CD4-positive, alpha-beta T cell (primary cell): ENCODE measurements at regions not wholly inside any gene's neighbourhood (a gene's known extent, or its start where the extent isn't known, plus 50 kb on each side); places are given as distances from the start of the nearest gene placed in this dataset.

Experiments
- ATAC-seq: fragments of 200-7000 bp; cut with Tn5 transposase; one replicate; pipeline ENCODE4 v1.10.0; 2022; ENCODE audit warnings: mild to moderate bottlenecking; ENCODE audit not compliant: poor library complexity
- CTCF ChIA-PET: fragments of 350-600 bp; sonication (Branson Sonifier 250); formaldehyde crosslinking; loops from one replicate; lab custom pipeline; 2021; ENCODE audit warnings: antibody characterized with exemption, inconsistent platforms; lab: Charles Lee
- POLR2A ChIA-PET: fragments of 350-600 bp; sonication (Branson Sonifier 250); formaldehyde crosslinking; loops from one replicate; lab custom pipeline; 2021; ENCODE audit warnings: antibody characterized with exemption, inconsistent platforms; lab: Charles Lee
- DNase-seq, 14 experiments: peaks; one replicate each; pipeline ENCODE4 v3.0.0-alpha.2; 2013 to 2020; ENCODE audit warnings: mixed read lengths in 2 of 14
- H3K27ac ChIP-seq, 2 donors: one replicate each; pipeline versions ENCODE4 v1.5.1 to v1.7.0; 2013; ENCODE audit warnings: low read length in 2 of 2, low read depth in 1 of 2, mild to moderate bottlenecking in 1 of 2
- H3K27me3 ChIP-seq, 2 experiments: 1 replicate in 1 of 2; 2 replicates in 1 of 2; pipeline versions ENCODE4 v1.6.1 to v1.7.0; 2013; ENCODE audit warnings: low read length in 2 of 2, control low read depth in 1 of 2, mild to moderate bottlenecking in 1 of 2, moderate library complexity in 1 of 2; ENCODE audit not compliant: insufficient read depth in 2 of 2, control insufficient read depth in 1 of 2
- H3K36me3 ChIP-seq: one replicate; pipeline ENCODE4 v1.6.1; 2013; ENCODE audit warnings: low read length, control low read depth; ENCODE audit not compliant: insufficient read depth
- H3K4me1 ChIP-seq: one replicate; pipeline ENCODE4 v1.6.1; 2013; ENCODE audit warnings: low read length, control low read depth; ENCODE audit not compliant: insufficient read depth
- H3K4me3 ChIP-seq: one replicate; pipeline ENCODE4 v1.5.1; 2013; ENCODE audit warnings: mild to moderate bottlenecking, low read length, moderate library complexity
- H3K9me3 ChIP-seq, 2 experiments: 1 replicate in 1 of 2; 2 replicates in 1 of 2; pipeline versions ENCODE4 v1.6.1 to v1.7.0; 2013; ENCODE audit warnings: low read length in 2 of 2, mild to moderate bottlenecking in 2 of 2, control low read depth in 1 of 2, moderate library complexity in 1 of 2; ENCODE audit not compliant: control insufficient read depth in 1 of 2, insufficient read depth in 1 of 2
- H3K27ac Mint-ChIP-seq: one replicate; pipeline ENCODE4 v1.8.0; 2020; ENCODE audit warnings: mixed read lengths
- H3K27me3 Mint-ChIP-seq: one replicate; pipeline ENCODE4 v1.8.0; 2021; ENCODE audit warnings: mixed read lengths
- H3K36me3 Mint-ChIP-seq: one replicate; pipeline ENCODE4 v1.8.0; 2021; ENCODE audit warnings: low read depth, mixed read lengths
- H3K4me1 Mint-ChIP-seq: one replicate; pipeline ENCODE4 v1.8.0; 2021; ENCODE audit warnings: low read depth, mixed read lengths
- H3K4me3 Mint-ChIP-seq: one replicate; pipeline ENCODE4 v1.8.0; 2020; ENCODE audit warnings: mild to moderate bottlenecking, mixed read lengths
- H3K9me3 Mint-ChIP-seq: one replicate; pipeline ENCODE4 v1.8.0; 2020; ENCODE audit warnings: mixed read lengths
- intact Hi-C, 2 experiments: fragments of 100-400 bp; cut with DNase I in 1 of 2; cut with micrococcal nuclease in 1 of 2; formaldehyde crosslinking; loops; one replicate each; pipeline versions ENCODE4 v1.15.1 to v1.9.0; 2023 to 2025; cut with DNase I, micrococcal nuclease
- TF ChIP-seq, protein P1 (sequence below): fragments of 200-600 bp; IDR thresholded peaks from one replicate; pipeline ENCODE4 v1.8.0; 2022; ENCODE audit warnings: antibody characterized with exemption, mild to moderate bottlenecking

DNA sequence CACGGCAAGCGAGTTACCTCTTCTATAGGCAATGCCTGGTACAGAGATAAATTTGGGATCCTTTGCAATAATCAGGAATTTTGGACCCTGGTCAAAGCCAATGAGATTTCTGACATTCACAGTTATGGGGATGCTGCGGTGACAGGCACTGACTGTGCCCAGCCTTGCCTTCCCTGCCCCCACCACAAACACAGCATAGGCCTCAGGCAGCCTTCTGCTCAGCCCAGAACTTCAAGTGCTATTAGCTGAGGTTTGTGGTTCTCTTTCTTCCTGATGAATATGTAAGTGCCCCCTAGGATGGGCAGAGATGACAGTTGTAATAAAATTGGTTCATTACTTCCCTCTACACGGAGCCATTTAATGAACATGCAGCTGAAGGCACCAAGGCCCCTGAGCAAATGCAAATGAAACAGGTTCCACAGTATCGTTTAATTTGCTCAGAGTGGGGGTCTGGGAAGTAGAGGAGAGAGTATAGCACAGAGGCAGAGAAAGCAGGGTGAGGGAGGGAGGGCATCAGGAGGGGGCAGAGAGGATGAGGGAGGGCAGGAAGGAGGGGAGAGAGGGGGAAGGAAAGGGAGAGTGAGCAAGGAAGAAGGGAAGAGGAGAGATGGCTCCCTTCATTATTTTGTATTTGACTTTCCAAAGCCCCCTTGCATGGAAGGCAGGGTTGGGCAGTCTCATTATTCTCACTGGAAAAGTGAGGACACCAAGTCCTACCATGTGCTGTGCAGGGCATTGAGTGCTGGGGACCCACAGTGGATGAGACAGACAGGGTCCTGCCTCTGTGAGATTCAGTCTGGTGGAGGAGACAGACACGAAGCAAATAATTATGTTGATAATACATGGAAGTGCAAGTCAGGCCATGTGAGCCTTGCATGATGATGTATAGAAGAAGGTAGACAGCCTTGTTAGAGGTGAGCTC, 513.0 kb downstream of the PTPRU start:
- Histone ChIP-seq H3K4me3 (no peak overlapping the region), H3K9me3 (no peaks in the 10 kb centered on the region), H3K36me3 (no peaks in the 10 kb centered on the region), H3K27me3 (peaks cover 0 to 9% of the 10 kb centered on the region in 2 experiments), H3K4me1 (no peaks in the 10 kb centered on the region), H3K27ac (no peak overlapping the region)
- peak in 1 of 14 experiments; percentile 5 for DNase-seq
- CTCF ChIA-PET: no interaction called here
- Mint-ChIP-seq H3K4me3 (no peak overlapping the region), H3K27ac (no peak overlapping the region), H3K4me1 (no peaks in the 10 kb centered on the region), H3K36me3 (no peaks in the 10 kb centered on the region), H3K27me3 (peaks cover 9% of the 10 kb centered on the region), H3K9me3 (no peaks in the 10 kb centered on the region)
- no peak for ATAC-seq
- POLR2A ChIA-PET: no interaction called here
- intact Hi-C loops: no loop called here
- TF ChIP-seq, protein P1, sequence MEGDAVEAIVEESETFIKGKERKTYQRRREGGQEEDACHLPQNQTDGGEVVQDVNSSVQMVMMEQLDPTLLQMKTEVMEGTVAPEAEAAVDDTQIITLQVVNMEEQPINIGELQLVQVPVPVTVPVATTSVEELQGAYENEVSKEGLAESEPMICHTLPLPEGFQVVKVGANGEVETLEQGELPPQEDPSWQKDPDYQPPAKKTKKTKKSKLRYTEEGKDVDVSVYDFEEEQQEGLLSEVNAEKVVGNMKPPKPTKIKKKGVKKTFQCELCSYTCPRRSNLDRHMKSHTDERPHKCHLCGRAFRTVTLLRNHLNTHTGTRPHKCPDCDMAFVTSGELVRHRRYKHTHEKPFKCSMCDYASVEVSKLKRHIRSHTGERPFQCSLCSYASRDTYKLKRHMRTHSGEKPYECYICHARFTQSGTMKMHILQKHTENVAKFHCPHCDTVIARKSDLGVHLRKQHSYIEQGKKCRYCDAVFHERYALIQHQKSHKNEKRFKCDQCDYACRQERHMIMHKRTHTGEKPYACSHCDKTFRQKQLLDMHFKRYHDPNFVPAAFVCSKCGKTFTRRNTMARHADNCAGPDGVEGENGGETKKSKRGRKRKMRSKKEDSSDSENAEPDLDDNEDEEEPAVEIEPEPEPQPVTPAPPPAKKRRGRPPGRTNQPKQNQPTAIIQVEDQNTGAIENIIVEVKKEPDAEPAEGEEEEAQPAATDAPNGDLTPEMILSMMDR: no peak

DNA sequence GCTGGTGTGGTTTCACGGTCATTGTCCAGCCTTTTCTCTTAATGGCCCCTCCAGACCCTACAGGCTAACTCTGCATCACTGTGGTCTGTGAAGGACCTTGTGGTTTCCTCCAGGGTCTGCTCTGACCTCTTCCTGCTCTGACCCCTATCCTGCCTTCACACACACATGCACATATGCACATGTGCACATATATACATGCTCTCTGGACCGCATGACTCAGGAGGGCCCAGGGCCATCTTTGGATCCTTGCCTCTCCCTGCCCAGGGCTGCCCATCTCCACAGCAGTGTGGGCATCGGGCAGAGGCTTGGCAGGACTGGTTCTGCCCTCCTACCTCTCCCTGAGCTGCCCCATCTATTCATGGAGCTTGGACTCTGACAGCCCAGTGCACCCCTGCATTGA, 510.9 kb downstream of the PTPRU start:
- DNase-seq (peak in 1 of 14 experiments; percentile 16), ATAC-seq (no peak)
- H3K36me3 Mint-ChIP-seq: no peaks in the 10 kb centered on the region
- H3K27me3 Mint-ChIP-seq: peaks cover 13% of the 10 kb centered on the region
- Histone ChIP-seq H3K4me3 (no peak overlapping the region), H3K36me3 (no peaks in the 10 kb centered on the region), H3K27ac (no peak overlapping the region), H3K9me3 (no peaks in the 10 kb centered on the region), H3K27me3 (peaks cover 0 to 4% of the 10 kb centered on the region in 2 experiments), H3K4me1 (no peaks in the 10 kb centered on the region)
- intact Hi-C loops: no loop called here
- TF ChIP-seq, protein P1: no peak
- no peaks in the 10 kb centered on the region for H3K4me1 Mint-ChIP-seq
- H3K27ac Mint-ChIP-seq: no peak overlapping the region
- H3K9me3 Mint-ChIP-seq: no peaks in the 10 kb centered on the region
- POLR2A ChIA-PET: no interaction called here
- CTCF ChIA-PET: no interaction called here
- no peak overlapping the region for H3K4me3 Mint-ChIP-seq

DNA sequence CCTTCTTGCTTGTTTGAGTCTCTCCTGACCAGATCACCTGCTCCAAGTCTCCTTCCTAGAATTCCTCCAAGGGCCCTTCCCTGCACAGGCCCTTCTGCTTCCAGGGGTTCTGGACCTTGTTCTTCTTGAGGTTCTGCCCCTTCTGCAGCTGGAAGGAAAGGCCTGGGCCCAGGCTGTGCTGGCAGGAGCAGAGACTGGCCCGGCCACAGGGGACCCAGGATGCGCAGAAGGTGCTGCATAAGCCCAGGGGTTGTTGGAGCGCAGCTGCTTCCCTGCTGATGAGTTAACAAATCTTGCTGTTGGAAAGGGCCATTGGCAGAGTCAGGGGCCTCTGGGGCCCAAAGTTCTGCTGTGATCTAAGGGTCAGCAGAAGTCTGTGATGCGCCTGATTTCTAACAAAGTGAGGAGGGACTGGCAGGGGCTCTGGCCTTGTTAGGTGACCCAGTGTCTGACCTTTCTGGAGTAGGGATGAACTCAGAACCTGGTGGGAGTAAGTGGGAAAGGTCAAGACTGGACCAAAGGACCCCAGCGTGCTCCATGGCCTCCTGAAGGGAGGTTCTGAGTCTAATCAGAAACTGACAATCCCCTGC, 509.8 kb downstream of the PTPRU start:
- H3K27me3 ChIP-seq: peaks cover 0 to 3% of the 10 kb centered on the region in 2 experiments
- H3K9me3 ChIP-seq: no peaks in the 10 kb centered on the region
- Mint-ChIP-seq H3K4me1 (no peaks in the 10 kb centered on the region), H3K27ac (no peak overlapping the region), H3K36me3 (no peaks in the 10 kb centered on the region), H3K9me3 (no peaks in the 10 kb centered on the region), H3K4me3 (no peak overlapping the region), H3K27me3 (peaks cover 11% of the 10 kb centered on the region)
- ChIA-PET CTCF (no interaction called here), POLR2A (no interaction called here)
- TF ChIP-seq, protein P1: no peak
- H3K27ac ChIP-seq: no peak overlapping the region
- H3K4me1 ChIP-seq: no peaks in the 10 kb centered on the region
- intact Hi-C loops: no loop called here
- no peak overlapping the region for H3K4me3 ChIP-seq
- DNase-seq (peak in 1 of 14 experiments; percentile 23), ATAC-seq (no peak)
- H3K36me3 ChIP-seq: no peaks in the 10 kb centered on the region
